H9 (cell line): ENCODE measurements at regions not wholly inside any gene's neighbourhood (a gene's known extent, or its start where the extent isn't known, plus 50 kb on each side); places are given as distances from the start of the nearest gene placed in this dataset.

ENCODE experiments used
- DNase-seq: peaks from one replicate; pipeline ENCODE4 v3.0.0-alpha.2; 2017
- H2AFZ ChIP-seq: one replicate; pipeline ENCODE4 v1.6.1; 2013; ENCODE audit warnings: mild to moderate bottlenecking, low read length, control low read depth, moderate library complexity
- H2AK5ac ChIP-seq: 2 replicates; pipeline ENCODE4 v1.6.1; 2013; ENCODE audit warnings: low read length, control low read depth, mixed read lengths; ENCODE audit not compliant: insufficient read length
- H2BK120ac ChIP-seq: one replicate; pipeline ENCODE4 v1.6.1; 2013; ENCODE audit warnings: low read depth, mild to moderate bottlenecking, low read length, control low read depth, inconsistent platforms; ENCODE audit not compliant: poor library complexity, severe bottlenecking
- H2BK12ac ChIP-seq: 2 replicates; pipeline ENCODE4 v1.6.1; 2013; ENCODE audit warnings: low read length, control low read depth, mixed read lengths, low read depth; ENCODE audit not compliant: insufficient read length
- H2BK15ac ChIP-seq: 2 replicates; pipeline ENCODE4 v1.6.1; 2013; ENCODE audit warnings: low read depth, low read length, control low read depth
- H2BK20ac ChIP-seq: one replicate; pipeline ENCODE4 v1.6.1; 2013; ENCODE audit warnings: low read depth, mild to moderate bottlenecking, low read length, control low read depth, inconsistent platforms; ENCODE audit not compliant: poor library complexity, severe bottlenecking
- H2BK5ac ChIP-seq: 2 replicates; pipeline ENCODE4 v1.6.1; 2013; ENCODE audit warnings: low read length, control low read depth, mixed read lengths; ENCODE audit not compliant: insufficient read length
- H3K14ac ChIP-seq: 2 replicates; pipeline ENCODE4 v1.6.1; 2013; ENCODE audit warnings: low read length, control low read depth; ENCODE audit not compliant: insufficient read depth
- H3K18ac ChIP-seq: 2 replicates; pipeline ENCODE4 v1.6.1; 2013; ENCODE audit warnings: low read depth, mild to moderate bottlenecking, mixed read lengths, low read length, control low read depth; ENCODE audit not compliant: insufficient read length
- H3K23ac ChIP-seq: 2 replicates; pipeline ENCODE4 v1.6.1; 2013; ENCODE audit warnings: low read length, control low read depth, mixed read lengths, low read depth; ENCODE audit not compliant: insufficient read length
- H3K23me2 ChIP-seq: 2 replicates; pipeline ENCODE4 v1.6.1; 2013; ENCODE audit warnings: low read depth, mild to moderate bottlenecking, mixed read lengths, low read length, control low read depth; ENCODE audit not compliant: insufficient read length, poor library complexity, severe bottlenecking
- H3K27ac ChIP-seq: 2 replicates; pipeline ENCODE4 v1.5.1; 2013; ENCODE audit warnings: low read length, control low read depth, mixed read lengths, low read depth; ENCODE audit not compliant: insufficient read length
- H3K27me3 ChIP-seq: 2 replicates; pipeline ENCODE4 v1.6.1; 2013; ENCODE audit warnings: low read length, control low read depth, inconsistent platforms; ENCODE audit not compliant: insufficient read depth
- H3K4ac ChIP-seq: 2 replicates; pipeline ENCODE4 v1.6.1; 2013; ENCODE audit warnings: low read depth, mild to moderate bottlenecking, control low read depth, inconsistent platforms, low read length, moderate library complexity
- H3K4me1 ChIP-seq: 2 replicates; pipeline ENCODE4 v1.6.1; 2013; ENCODE audit warnings: low read length, control low read depth, inconsistent platforms; ENCODE audit not compliant: insufficient read depth
- H3K4me2 ChIP-seq: 2 replicates; pipeline ENCODE4 v1.6.1; 2013; ENCODE audit warnings: low read length, control low read depth, mixed read lengths; ENCODE audit not compliant: insufficient read length, insufficient read depth
- H3K56ac ChIP-seq: 2 replicates; pipeline ENCODE4 v1.6.1; 2013; ENCODE audit warnings: low read depth, mild to moderate bottlenecking, mixed read lengths, low read length, control low read depth; ENCODE audit not compliant: insufficient read length
- H3K79me1 ChIP-seq: 2 replicates; pipeline ENCODE4 v1.6.1; 2013; ENCODE audit warnings: low read depth, mild to moderate bottlenecking, moderate library complexity, low read length, control low read depth, inconsistent platforms; ENCODE audit not compliant: insufficient read depth, poor library complexity, severe bottlenecking
- H3K79me2 ChIP-seq: 2 replicates; pipeline ENCODE4 v1.6.1; 2013; ENCODE audit warnings: low read length, control low read depth, inconsistent platforms; ENCODE audit not compliant: insufficient read depth
- H3K9ac ChIP-seq: 2 replicates; pipeline ENCODE4 v1.6.1; 2013; ENCODE audit warnings: low read length, control low read depth, mixed read lengths; ENCODE audit not compliant: insufficient read length; ENCODE audit errors: extremely low read depth
- H3K9me3 ChIP-seq: one replicate; pipeline ENCODE4 v1.6.1; 2013; ENCODE audit warnings: low read depth, low read length, inconsistent platforms; ENCODE audit not compliant: control insufficient read depth
- H3T11ph ChIP-seq: one replicate; pipeline ENCODE4 v1.6.1; 2013; ENCODE audit warnings: mild to moderate bottlenecking, low read length, control low read depth, inconsistent platforms
- H4K20me1 ChIP-seq: one replicate; pipeline ENCODE4 v1.6.1; 2013; ENCODE audit not compliant: control insufficient read depth, insufficient read length, insufficient read depth
- H4K5ac ChIP-seq: 2 replicates; pipeline ENCODE4 v1.6.1; 2013; ENCODE audit warnings: low read depth, mild to moderate bottlenecking, mixed read lengths, low read length, control low read depth; ENCODE audit not compliant: insufficient read length
- H4K8ac ChIP-seq: replicated peaks from 2 replicates; pipeline ENCODE4 v1.6.1; 2013; ENCODE audit warnings: low read length, control low read depth, mixed read lengths, low read depth; ENCODE audit not compliant: insufficient read length
- H4K91ac ChIP-seq: 2 replicates; pipeline ENCODE4 v1.6.1; 2013; ENCODE audit warnings: low read depth, mild to moderate bottlenecking, moderate library complexity, mixed read lengths, low read length, control low read depth; ENCODE audit not compliant: insufficient read length
- H3K27ac Mint-ChIP-seq, 3 experiments: 2 replicates in 2 of 3; 3 replicates in 1 of 3; pipeline ENCODE4 v1.8.0; 2020 to 2021; ENCODE audit warnings: mixed read lengths in 3 of 3, mild to moderate bottlenecking in 1 of 3, moderate library complexity in 1 of 3
- H3K27me3 Mint-ChIP-seq: 2 replicates; pipeline ENCODE4 v1.8.0; 2021; ENCODE audit warnings: low read depth, mild to moderate bottlenecking, moderate library complexity, mixed read lengths
- H3K36me3 Mint-ChIP-seq, 3 experiments: 2 replicates in 2 of 3; 3 replicates in 1 of 3; pipeline ENCODE4 v1.8.0; 2020 to 2021; ENCODE audit warnings: low read depth in 3 of 3, mixed read lengths in 3 of 3; ENCODE audit not compliant: insufficient read depth in 1 of 3
- H3K4me1 Mint-ChIP-seq, 2 experiments: 2 replicates each; pipeline ENCODE4 v1.8.0; 2020; ENCODE audit warnings: mixed read lengths in 2 of 2
- H3K4me3 Mint-ChIP-seq, 2 experiments: 2 replicates in 1 of 2; 3 replicates in 1 of 2; pipeline ENCODE4 v1.8.0; 2020 to 2021; ENCODE audit warnings: mild to moderate bottlenecking in 2 of 2, mixed read lengths in 2 of 2, moderate library complexity in 1 of 2
- H3K9me3 Mint-ChIP-seq, 2 experiments: 2 replicates in 1 of 2; 3 replicates in 1 of 2; pipeline ENCODE4 v1.8.0; 2020; ENCODE audit warnings: mild to moderate bottlenecking in 2 of 2, mixed read lengths in 2 of 2, moderate library complexity in 1 of 2
- WGBS: extraction: QIAGEN DNeasy Blood & Tissue Kit; methylation state at CpG from one replicate; pipeline ENCODE4 v1.1.7; 2013; ENCODE audit warnings: missing lambda C conversion rate, low lambda C conversion rate, mixed read lengths; ENCODE audit not compliant: insufficient read length; ENCODE audit errors: extremely low coverage; 5-methylcytosine and 5-hydroxymethylcytosine counted together
- TF ChIP-seq, protein P1 (sequence below): fragments of 200-600 bp; sonication (generic); conservative IDR thresholded peaks from 3 replicates; pipeline ENCODE4 v1.8.0; 2021; ENCODE audit warnings: antibody characterized with exemption, mild to moderate bottlenecking

DNA sequence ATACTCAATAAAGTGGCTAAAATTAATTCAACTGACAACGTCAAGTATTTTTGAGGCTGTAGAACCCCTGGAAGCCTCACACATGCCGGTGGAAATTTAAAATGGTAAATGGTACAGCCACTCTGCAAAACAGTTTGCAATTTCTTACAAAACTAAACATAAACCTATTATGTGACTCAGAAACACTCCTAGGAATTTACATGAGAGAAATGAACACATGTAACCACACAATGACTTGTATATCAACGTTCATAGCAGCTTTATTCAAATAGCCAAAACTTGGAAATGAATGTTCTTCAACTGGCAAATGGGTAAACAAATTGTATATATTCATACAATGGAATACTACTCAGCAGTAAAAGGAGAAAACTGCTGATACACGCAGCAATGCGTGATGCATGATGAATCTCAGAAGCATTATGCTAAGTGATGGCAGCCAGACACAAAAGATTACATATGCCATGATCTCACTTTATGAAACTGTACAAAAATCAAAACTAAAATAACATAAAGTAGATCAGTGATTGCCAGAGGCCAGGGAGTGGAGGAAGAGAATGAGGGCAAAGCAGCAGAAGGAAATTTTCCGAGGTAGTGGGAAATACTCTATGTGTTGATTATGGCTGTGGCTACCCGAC is 112.5 kb downstream of the FAM50B start:
- no peak overlapping the region for H3K27ac ChIP-seq
- WGBS: no CpG with 5 or more reads among the region's 7 CpGs
- no peak overlapping the region for H2BK120ac ChIP-seq
- H3K79me2 ChIP-seq: no peaks in the 10 kb centered on the region
- H4K91ac ChIP-seq: no peak overlapping the region
- no peak overlapping the region for H2BK12ac ChIP-seq
- no peak overlapping the region for H4K5ac ChIP-seq
- H3K18ac ChIP-seq: no peak overlapping the region
- H3K9me3 ChIP-seq: no peaks in the 10 kb centered on the region
- no peak overlapping the region for H3K9ac ChIP-seq
- no peaks in the 10 kb centered on the region for H3K79me1 ChIP-seq
- H3K4ac ChIP-seq: no peak overlapping the region
- no peak overlapping the region for H2BK15ac ChIP-seq
- no peaks in the 10 kb centered on the region for H4K20me1 ChIP-seq
- no peak overlapping the region for H3K23ac ChIP-seq
- no peak overlapping the region for H2AK5ac ChIP-seq
- no peak overlapping the region for H3K14ac ChIP-seq
- no peak overlapping the region for H3K4me2 ChIP-seq
- H3K56ac ChIP-seq: no peak overlapping the region
- Mint-ChIP-seq H3K27me3 (peaks cover 1% of the 10 kb centered on the region), H3K9me3 (peaks cover 0 to 3% of the 10 kb centered on the region in 2 experiments; a peak in 2 of 5 replicates), H3K4me3 (no peak overlapping the region), H3K4me1 (no peaks in the 10 kb centered on the region), H3K27ac (no peak overlapping the region), H3K36me3 (no peaks in the 10 kb centered on the region)
- no peaks in the 10 kb centered on the region for H3K4me1 ChIP-seq
- TF ChIP-seq, protein P1, sequence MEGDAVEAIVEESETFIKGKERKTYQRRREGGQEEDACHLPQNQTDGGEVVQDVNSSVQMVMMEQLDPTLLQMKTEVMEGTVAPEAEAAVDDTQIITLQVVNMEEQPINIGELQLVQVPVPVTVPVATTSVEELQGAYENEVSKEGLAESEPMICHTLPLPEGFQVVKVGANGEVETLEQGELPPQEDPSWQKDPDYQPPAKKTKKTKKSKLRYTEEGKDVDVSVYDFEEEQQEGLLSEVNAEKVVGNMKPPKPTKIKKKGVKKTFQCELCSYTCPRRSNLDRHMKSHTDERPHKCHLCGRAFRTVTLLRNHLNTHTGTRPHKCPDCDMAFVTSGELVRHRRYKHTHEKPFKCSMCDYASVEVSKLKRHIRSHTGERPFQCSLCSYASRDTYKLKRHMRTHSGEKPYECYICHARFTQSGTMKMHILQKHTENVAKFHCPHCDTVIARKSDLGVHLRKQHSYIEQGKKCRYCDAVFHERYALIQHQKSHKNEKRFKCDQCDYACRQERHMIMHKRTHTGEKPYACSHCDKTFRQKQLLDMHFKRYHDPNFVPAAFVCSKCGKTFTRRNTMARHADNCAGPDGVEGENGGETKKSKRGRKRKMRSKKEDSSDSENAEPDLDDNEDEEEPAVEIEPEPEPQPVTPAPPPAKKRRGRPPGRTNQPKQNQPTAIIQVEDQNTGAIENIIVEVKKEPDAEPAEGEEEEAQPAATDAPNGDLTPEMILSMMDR: no peak
- H3K27me3 ChIP-seq: no peaks in the 10 kb centered on the region
- no peaks in the 10 kb centered on the region for H3K23me2 ChIP-seq
- H4K8ac ChIP-seq: no peak overlapping the region
- DNase-seq: no peak
- no peak overlapping the region for H2BK20ac ChIP-seq
- H2AFZ ChIP-seq: no peak overlapping the region
- no peak overlapping the region for H3T11ph ChIP-seq
- no peak overlapping the region for H2BK5ac ChIP-seq
